OCI-LY1 (cell line): ENCODE measurements at regions not wholly inside any gene's neighbourhood (a gene's known extent, or its start where the extent isn't known, plus 50 kb on each side); places are given as distances from the start of the nearest gene placed in this dataset.

Experiments
- H2AFZ ChIP-seq: fragments of 200-600 bp; sonication (generic), shearing (Covaris generic); 2 replicates; pipeline ENCODE4 v1.6.0; 2014; ENCODE audit warnings: antibody characterized with exemption, mild to moderate bottlenecking, low read length
- H3F3A ChIP-seq: fragments of 200-600 bp; sonication (generic), shearing (Covaris generic); 2 replicates; pipeline ENCODE4 v1.6.0; 2014; ENCODE audit warnings: mild to moderate bottlenecking, antibody characterized with exemption, low read length, moderate library complexity; ENCODE audit not compliant: insufficient read depth
- H3K27ac ChIP-seq: fragments of 200-600 bp; sonication (generic); 2 replicates; pipeline ENCODE4 v1.5.1; 2014; ENCODE audit warnings: low read length, mixed run types, mild to moderate bottlenecking, low read depth; ENCODE audit not compliant: poor library complexity, severe bottlenecking
- H3K27me3 ChIP-seq: fragments of 200-600 bp; sonication (generic); 2 replicates; pipeline ENCODE4 v1.6.0; 2014; ENCODE audit warnings: antibody characterized with exemption, mild to moderate bottlenecking, low read length, moderate library complexity; ENCODE audit not compliant: insufficient read depth
- H3K36me3 ChIP-seq: fragments of 200-600 bp; sonication (generic); 2 replicates; pipeline ENCODE4 v1.6.1; 2014; ENCODE audit warnings: mild to moderate bottlenecking, antibody characterized with exemption, low read length, moderate library complexity, mixed read lengths; ENCODE audit not compliant: insufficient read depth
- H3K4me1 ChIP-seq: fragments of 200-600 bp; sonication (generic); 2 replicates; pipeline ENCODE4 v1.5.1; 2014; ENCODE audit warnings: mild to moderate bottlenecking, low read length, moderate library complexity; ENCODE audit not compliant: insufficient read depth, severe bottlenecking
- H3K4me2 ChIP-seq: fragments of 200-600 bp; sonication (generic), shearing (Covaris generic); 2 replicates; pipeline ENCODE4 v1.6.1; 2014; ENCODE audit warnings: low read length
- H3K4me3 ChIP-seq: fragments of 200-600 bp; sonication (generic); 2 replicates; pipeline ENCODE4 v1.5.1; 2014; ENCODE audit warnings: low read length, low read depth, mild to moderate bottlenecking, mixed read lengths; ENCODE audit not compliant: poor library complexity, severe bottlenecking
- H3K79me2 ChIP-seq: fragments of 200-600 bp; shearing (Covaris generic); 2 replicates; pipeline ENCODE4 v1.6.1; 2016; ENCODE audit warnings: mixed run types, low read length, mixed read lengths; ENCODE audit not compliant: insufficient read depth
- H3K9ac ChIP-seq: fragments of 200-600 bp; sonication (generic), shearing (Covaris generic); 2 replicates; pipeline ENCODE4 v1.6.1; 2014; ENCODE audit warnings: mild to moderate bottlenecking, low read length, mixed read lengths
- H3K9me2 ChIP-seq: fragments of 200-600 bp; sonication (generic), shearing (Covaris generic); 2 replicates; pipeline ENCODE4 v1.6.1; 2014; ENCODE audit warnings: low read depth, mild to moderate bottlenecking, low read length, mixed read lengths
- H3K9me3 ChIP-seq: fragments of 200-600 bp; shearing (Covaris generic); 2 replicates; pipeline ENCODE4 v1.6.1; 2014; ENCODE audit warnings: low read length, mixed read lengths
- H4K20me1 ChIP-seq: fragments of 200-600 bp; sonication (generic), shearing (Covaris generic); 2 replicates; pipeline ENCODE4 v1.6.0; 2016; ENCODE audit warnings: mild to moderate bottlenecking, low read length; ENCODE audit not compliant: insufficient read depth
- EZH2 ChIP-seq: fragments of 200-600 bp; sonication (generic), shearing (Covaris generic); IDR thresholded peaks from 2 replicates; pipeline ENCODE4 v1.8.0; 2017; ENCODE audit warnings: borderline replicate concordance, mixed run types, mild to moderate bottlenecking, antibody characterized with exemption, low read length, moderate library complexity, mixed read lengths
- TF ChIP-seq, protein P1 (sequence below): fragments of 200-600 bp; sonication (generic), shearing (Covaris generic); IDR thresholded peaks from 2 replicates; pipeline ENCODE4 v1.5.1; 2017; ENCODE audit warnings: mild to moderate bottlenecking, antibody characterized with exemption, low read length, moderate library complexity, mixed read lengths

DNA sequence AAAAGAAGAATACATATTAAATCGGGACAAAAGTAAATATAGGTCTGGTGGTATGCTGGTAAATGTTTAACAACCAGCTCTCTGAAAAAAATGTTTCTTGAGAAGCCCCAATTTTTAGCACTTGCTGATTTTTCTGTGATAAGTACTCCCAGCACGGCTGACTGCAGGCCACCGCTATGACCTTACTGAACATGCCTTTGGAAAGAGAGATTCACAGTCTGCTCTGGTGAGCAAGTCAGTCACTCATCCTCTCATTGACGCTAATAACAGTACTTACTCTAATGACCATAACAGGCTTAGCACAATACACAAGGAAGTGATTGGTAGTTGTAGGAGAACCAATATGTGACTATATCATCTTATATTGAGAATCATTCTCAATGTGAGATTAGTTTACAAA is 98.9 kb upstream of the BLTP1 start:
- no peak overlapping the region for H3K27ac ChIP-seq
- no peaks in the 10 kb centered on the region for H3K4me1 ChIP-seq
- H3K27me3 ChIP-seq: no peaks in the 10 kb centered on the region
- no peak overlapping the region for H3K4me3 ChIP-seq
- no peaks in the 10 kb centered on the region for H3K79me2 ChIP-seq
- H3K9me2 ChIP-seq: no peaks in the 10 kb centered on the region
- no peaks in the 10 kb centered on the region for H3K36me3 ChIP-seq
- no peaks in the 10 kb centered on the region for H4K20me1 ChIP-seq
- no peak overlapping the region for H3K9ac ChIP-seq
- H3F3A ChIP-seq: no peaks in the 10 kb centered on the region
- H3K4me2 ChIP-seq: no peak overlapping the region
- TF ChIP-seq EZH2: no peak
- TF ChIP-seq, protein P1, sequence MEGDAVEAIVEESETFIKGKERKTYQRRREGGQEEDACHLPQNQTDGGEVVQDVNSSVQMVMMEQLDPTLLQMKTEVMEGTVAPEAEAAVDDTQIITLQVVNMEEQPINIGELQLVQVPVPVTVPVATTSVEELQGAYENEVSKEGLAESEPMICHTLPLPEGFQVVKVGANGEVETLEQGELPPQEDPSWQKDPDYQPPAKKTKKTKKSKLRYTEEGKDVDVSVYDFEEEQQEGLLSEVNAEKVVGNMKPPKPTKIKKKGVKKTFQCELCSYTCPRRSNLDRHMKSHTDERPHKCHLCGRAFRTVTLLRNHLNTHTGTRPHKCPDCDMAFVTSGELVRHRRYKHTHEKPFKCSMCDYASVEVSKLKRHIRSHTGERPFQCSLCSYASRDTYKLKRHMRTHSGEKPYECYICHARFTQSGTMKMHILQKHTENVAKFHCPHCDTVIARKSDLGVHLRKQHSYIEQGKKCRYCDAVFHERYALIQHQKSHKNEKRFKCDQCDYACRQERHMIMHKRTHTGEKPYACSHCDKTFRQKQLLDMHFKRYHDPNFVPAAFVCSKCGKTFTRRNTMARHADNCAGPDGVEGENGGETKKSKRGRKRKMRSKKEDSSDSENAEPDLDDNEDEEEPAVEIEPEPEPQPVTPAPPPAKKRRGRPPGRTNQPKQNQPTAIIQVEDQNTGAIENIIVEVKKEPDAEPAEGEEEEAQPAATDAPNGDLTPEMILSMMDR: no peak
- no peaks in the 10 kb centered on the region for H3K9me3 ChIP-seq
- no peak overlapping the region for H2AFZ ChIP-seq

DNA sequence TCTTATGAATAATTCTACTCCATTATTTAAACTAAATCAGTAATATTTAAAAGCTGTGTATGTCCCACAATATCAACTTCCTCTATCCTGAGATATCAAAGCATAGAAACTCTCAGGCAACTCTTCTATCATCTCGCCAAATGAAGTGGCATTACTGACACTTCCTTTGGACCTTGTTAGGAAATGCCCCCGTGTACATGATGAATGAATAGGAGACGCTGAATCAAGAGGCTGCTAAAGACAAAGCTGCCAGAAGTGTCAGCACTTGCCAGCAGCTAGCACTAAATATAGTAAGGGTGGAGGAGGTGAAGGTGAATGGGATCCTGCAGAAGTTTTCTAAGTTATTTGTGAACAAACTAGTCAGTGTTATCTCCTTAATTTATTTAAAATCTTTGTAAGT is 99.5 kb upstream of the BLTP1 start:
- H3K27ac ChIP-seq: no peak overlapping the region
- no peaks in the 10 kb centered on the region for H3K79me2 ChIP-seq
- H3K9me2 ChIP-seq: no peaks in the 10 kb centered on the region
- no peak for TF ChIP-seq EZH2
- TF ChIP-seq, protein P1: no peak
- no peaks in the 10 kb centered on the region for H3K4me1 ChIP-seq
- H3K4me3 ChIP-seq: no peak overlapping the region
- H3K9ac ChIP-seq: no peak overlapping the region
- no peaks in the 10 kb centered on the region for H3K36me3 ChIP-seq
- H3F3A ChIP-seq: no peaks in the 10 kb centered on the region
- no peaks in the 10 kb centered on the region for H3K9me3 ChIP-seq
- no peak overlapping the region for H2AFZ ChIP-seq
- H3K27me3 ChIP-seq: no peaks in the 10 kb centered on the region
- no peaks in the 10 kb centered on the region for H4K20me1 ChIP-seq
- no peak overlapping the region for H3K4me2 ChIP-seq

DNA sequence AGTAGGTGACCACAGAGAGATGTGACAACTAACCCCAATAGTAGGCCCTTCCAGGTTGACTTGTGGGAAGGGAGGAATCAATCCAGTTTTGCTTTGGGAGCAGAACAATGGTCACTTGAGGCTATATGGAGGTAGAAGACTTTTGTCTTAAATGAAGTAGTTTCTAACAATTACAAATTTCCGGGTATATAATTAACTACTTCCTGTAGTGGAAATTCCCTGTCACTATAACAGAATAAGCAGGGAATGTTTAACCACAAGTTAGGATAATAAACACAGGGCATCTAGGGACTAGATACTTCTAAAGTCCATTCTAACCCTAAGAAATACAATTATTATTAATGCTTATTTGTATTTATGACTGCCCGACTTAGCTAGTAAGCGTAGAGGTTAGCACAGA is 99.0 kb upstream of the TRPC3 start:
- Histone ChIP-seq H3K27ac (no peak overlapping the region), H3F3A (no peaks in the 10 kb centered on the region), H3K36me3 (no peaks in the 10 kb centered on the region), H3K9me2 (no peaks in the 10 kb centered on the region), H3K4me1 (no peaks in the 10 kb centered on the region), H3K79me2 (no peaks in the 10 kb centered on the region), H4K20me1 (no peaks in the 10 kb centered on the region), H3K9me3 (no peaks in the 10 kb centered on the region), H3K4me3 (no peak overlapping the region), H2AFZ (no peak overlapping the region), H3K27me3 (no peaks in the 10 kb centered on the region), H3K9ac (no peak overlapping the region), H3K4me2 (no peak overlapping the region)
- no peak for TF ChIP-seq EZH2
- TF ChIP-seq, protein P1: no peak
